ENCODE measurements at regions not wholly inside any gene's neighbourhood (a gene's known extent, or its start where the extent isn't known, plus 50 kb on each side); places are given as distances from the start of the nearest gene placed in this dataset.

DNA sequence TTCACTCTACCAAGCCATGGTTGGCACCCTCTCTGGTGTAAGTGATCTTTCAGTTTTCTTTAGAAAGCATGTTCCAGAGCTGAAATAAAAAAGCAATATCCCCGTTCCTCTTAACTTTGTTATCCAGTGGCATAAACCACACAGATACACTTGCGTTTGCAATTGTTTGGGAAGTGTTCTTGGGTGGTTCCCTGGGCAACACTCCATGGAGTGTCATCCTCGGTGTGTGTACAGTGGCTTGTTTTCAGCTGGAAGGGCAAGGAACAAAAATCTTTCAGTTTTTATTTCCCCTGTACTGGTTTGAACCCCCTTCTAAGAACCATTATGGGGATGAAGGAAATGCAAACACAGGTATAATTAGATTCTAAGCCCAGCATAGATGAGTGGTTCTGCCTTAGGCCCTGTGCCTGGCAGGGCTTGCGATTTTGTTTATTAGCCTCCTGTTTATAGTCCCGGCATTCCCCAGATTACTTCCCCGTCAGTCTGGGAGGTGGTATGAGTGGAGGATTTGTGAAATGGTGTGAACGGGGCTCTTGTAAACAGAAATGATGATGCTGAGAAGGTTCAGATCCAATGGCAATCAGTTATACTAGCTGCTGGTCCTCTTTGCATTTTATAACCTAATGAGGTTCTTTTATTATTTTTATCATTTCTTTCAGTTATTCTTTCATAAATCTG lies 76.0 kb upstream of the CD180 start:
- no peak for DNase-seq (ENCODE audit: low read depth)

DNA sequence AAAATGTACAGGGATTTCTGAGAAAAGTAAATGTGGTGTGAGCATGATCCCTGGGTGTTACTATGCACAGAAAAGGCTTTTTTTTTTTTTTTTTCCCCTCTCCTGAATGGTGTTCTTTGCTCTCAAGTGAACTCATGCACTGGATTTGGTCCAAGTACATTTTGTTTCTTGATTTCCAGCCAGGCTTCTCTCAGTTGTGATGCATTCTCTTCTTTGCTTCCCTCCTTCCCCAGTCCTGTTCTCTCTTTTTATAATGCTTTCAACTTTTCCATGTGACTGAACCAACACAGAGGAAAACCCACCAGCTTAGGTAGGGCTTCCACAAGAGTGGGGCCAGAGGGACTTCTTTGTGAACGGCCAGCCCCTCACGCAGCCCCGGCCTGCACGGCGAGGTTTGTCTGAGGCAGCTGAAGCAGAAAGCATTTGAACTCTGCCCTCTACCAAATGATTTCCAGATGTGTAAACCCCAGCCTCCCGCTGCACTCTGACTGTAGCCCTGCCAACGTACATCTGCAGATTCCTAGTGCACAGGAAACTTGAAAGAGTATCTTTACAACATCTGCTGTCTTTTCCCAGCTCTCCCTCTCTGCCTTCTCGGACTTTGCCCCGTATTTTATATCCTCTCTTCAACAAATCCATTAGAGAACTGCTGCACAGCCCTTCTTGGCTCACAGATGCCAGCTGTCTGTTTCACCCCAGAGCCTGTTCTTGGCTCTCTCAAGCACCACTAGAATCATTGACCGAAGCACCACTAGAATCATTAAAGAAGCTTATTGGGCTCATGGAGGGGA lies 71.8 kb upstream of the CD180 start:
- peak; percentile 83 for DNase-seq (ENCODE audit: low read depth)

DNA sequence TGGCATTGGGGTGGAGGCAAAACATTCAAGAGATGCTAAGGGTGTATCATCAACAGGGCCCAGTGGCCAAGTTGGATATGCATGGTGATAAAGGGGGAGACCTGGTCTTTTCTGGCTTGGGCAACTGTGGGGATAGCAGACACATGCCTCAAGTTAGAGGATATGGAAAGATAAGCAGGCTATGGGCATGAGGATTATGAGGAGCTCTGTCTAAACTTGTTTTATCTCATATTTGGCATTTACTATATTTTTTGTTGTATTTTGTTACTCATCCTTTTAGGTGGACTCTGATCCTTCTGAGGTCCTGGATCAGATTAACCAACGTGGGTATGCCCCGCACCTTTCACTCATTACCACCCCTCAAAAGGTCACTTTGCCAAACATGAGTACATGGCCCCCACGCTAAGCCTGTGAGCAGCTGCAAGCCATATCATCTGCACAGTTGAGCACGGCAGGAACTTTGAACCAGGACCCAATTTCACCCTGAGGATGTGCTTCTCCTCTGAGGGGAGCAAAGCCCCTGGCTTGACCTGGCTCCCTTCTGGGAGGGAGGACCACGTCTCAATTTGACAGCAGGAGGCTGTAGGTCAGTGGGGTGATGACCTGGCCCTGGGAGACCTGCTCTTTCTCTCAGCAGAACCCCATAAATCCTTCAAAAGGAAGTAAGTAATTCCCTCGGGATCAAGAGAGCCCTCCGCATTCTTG lies 71.1 kb upstream of the CD180 start:
- DNase-seq (ENCODE audit: low read depth), result no peak

DNA sequence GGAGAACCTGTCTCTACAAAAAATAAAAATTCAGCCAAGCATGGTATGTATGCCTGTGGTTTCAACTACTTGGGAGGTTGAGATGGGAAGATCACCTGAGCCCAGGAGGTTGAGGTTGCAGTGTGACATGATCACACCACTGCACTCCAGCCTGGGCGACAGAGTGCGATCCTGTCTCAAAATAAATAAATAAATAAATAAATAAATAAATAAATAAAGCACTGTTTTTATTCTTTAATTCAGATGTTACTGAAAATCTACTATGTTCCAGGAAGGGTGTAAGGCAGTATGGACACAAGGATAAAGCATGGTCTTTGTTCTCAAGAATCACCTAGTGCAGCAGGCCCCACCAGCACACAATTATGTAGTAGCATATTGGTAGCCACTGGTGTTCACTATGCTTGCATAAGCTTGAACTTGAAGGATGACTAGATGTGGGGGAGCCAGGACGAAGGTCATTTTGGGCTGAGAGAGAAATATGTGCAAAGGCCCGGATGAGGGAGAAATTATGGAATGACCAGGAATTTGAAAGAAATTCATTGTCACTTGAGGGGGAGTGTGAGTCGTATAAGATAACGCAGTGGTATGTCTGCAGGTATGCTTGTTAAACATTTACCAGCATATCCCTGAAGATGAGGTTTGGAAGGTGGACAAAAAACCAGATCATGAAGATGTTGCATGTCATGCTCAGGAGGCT lies 70.2 kb upstream of the CD180 start:
- DNase-seq (ENCODE audit: low read depth), result no peak

DNA sequence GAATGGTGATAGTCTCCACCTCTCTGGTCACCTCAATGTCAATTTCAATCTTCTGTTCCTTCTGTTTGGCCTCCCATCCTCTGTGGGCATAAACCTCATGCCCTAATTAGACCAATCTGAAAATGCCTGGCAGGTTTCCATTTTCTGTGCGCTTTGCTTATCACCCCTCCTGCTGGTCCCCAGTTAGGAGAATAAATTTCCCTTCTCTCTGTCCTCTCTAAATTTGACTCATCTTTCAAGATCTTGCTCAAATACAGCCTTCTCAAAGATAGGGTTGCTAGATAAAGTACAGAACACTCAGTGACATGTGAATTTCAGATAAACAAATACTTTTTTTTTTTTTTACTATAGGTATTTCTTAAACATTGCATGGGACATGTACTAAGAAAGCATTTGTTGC lies 69.4 kb upstream of the CD180 start:
- no peak for DNase-seq (ENCODE audit: low read depth)

DNA sequence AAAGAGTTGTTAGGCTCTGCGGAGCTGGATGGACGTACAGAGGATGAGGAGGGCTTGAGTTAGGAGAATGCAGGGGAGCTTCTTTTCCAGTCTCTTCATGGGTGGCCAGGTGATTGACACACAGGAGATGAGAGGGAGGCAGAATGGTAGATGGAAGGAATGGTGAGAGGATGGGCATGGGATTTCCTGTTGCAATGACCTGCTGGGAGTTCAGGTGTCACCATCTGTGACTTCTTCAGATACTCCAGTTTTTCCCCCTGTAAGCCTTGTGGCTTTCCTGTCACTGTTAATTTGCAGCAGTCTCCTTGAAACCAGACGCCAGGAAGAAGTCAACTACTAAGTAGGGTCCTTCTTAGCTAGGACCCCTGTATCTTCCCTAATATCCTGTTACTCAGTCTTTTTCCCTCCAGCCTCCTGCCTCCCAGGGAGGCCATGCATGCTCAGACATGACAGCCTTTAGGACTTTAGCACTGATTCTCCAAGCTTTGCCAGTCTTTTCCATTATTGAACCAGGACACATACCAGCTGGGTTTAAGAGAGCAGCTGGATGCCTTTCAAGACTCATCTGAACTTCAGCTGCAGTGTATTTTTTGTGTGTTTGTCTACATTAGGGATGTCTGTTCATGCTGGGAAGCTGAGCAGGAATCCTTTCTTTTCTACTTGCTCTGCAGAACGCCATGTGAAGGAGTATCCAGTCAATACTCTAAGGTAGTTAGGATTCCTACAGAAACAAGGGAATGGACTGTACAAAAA lies 67.2 kb upstream of the CD180 start:
- no peak for DNase-seq (ENCODE audit: low read depth)

DNA sequence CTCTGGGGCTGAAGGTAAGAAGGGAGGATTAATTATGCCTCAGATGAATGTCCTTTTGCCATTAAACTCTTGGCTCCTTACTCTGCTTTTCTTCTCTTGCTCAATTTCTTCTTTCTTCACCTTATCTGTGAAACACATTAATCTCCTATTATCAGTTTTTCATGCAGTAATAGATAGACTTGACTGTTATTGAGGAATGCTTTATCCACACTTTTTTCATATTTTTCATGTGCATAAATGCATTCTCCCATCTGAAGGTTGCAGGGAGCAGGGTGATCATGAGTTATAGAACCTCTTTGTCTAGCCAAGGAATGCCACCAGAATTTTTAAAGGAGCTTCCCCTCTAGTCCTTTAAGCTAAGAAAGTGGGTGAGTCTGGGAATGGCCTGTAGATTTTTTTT lies 66.4 kb upstream of the CD180 start:
- no peak for DNase-seq (ENCODE audit: low read depth)

DNA sequence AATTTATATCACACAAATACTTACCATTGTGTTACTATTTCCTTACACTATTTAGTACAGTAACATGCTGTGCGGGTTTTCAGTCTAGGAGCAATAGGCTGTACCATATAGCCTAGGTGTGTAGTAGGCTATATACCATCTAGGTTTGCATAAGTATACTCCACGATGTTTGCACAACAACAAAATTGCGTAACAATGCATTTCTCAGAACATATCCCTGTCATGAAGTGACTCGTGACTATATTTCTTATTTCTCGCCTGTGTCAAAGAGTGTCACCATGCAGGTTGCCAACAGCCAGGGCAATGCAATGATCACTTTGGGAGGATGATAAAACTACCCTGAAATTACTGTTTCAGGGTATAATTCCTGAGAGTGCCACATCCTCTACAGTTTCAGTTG lies 65.6 kb upstream of the CD180 start:
- DNase-seq (ENCODE audit: low read depth), result no peak

DNA sequence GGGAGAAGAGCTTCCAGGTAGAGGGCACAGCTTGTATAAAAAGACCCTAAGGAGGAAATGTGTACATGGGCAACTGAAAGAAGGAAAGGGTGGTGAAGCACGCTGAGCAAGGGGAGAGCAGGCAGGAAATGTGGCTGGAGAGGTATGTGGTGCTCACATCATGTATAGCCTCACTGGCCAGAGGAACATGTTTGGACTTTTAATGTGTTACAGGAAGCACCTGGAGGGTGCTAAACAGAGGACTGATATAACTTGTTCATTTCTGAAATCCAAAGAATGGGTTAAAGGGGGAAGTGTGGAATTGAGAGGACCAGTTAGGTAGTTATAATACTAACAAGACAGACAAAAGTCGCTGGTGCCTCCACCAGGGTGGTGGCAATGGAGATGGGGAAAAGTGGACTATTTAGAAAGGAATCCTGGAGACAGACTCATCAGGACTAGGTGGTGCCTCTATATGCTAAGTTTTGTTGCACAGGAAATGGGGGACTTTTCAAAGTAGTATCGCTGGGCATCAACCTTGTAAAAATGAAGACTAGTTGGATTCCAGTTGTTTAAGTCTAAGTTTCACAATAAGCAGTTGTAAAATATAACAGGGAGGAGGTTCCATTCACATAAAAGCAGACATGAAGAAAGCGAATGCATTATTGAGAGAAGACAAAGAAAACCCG lies 63.1 kb upstream of the CD180 start:
- no peak for DNase-seq (ENCODE audit: low read depth)

DNA sequence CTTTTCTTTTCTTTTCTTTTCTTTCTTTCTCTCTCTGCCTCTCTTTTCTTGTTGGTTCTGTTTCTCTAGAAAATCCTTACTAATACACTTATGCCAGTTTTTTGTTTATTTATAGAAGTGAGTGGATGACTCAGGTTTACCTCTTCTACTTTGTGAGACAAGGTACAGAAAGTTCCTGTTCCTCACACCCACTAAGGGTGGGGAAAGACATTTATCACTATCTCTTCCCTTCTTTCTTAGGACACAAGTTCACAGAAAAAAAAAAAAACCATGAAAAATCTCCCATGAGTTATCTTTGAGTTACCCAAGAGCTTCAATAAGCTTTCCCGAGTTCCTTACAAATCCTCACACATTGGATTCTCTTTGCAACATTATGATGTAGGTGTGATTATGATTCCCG lies 60.9 kb upstream of the CD180 start:
- DNase-seq (ENCODE audit: low read depth), result no peak

DNA sequence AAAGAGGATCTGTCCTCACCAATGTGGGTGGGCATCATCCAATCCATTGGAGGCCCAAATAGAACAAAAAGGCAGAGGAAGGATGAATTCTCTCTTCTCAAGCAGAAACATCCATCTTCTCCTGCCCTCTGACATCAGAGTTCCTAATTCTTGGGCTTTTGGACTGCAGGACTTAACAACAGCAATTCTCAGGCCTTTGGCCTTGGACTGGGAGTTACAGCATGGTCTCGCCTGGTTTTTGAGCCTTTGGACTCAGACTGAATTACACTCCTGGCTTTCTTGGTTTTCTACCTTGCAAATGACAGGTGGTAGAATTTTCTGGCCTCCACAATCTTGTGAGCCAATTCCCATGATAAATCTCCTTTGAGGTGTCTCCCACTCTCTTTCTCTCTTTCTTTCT lies 60.5 kb upstream of the CD180 start:
- DNase-seq (ENCODE audit: low read depth), result no peak

DNA sequence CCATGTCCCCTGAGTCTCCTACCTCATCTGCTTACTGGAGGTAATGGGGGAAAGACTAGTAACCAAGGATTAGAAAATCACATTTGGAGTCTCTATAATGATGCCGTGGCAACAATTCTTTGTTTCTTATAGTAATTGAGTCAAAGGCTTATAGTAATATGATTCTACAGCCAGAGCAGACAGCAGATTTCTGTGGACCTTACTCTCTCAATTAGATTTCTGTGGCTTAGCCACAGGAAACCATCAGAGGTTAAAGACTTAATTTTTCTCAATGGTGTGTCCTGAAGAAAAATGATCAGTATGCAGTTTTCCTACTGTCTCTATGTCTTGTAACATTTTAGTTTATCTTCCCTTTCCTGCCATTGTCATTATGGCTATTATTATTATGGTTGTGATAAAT lies 59.3 kb upstream of the CD180 start:
- DNase-seq (ENCODE audit: low read depth), result no peak

DNA sequence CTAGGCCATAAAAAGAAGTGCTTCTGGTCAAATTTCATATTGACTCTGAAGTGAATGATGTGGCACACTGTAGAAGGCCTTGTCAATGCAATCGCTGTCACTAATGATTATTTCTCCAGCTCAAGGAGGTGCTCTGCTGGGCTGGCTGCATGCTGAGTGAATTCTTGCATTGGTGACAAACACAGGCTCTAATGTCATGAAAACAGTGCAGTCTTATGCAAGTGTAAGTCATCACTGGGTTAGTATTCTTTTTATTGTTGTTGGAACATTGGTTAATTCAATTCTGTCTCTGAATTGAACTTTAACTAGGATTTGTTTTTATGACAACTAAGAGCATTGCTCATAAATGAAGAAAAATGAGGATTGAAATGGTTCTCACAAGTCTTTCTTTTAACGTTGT lies 57.3 kb upstream of the CD180 start:
- no peak for DNase-seq (ENCODE audit: low read depth)

DNA sequence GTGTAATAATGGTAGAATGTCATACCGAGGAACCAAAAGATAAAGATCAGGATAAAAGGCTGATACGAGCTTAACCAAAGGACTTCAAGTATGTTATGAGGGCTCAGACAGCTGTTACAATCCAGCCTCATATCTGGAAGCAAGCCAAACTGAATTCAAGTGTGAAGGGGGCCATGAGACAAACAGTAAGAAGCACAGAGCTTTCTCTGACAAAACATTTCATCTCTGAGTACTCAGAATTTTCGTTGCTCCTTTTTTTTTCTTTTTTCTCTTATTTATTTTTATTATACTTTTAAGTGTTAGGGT lies 52.9 kb upstream of the CD180 start:
- DNase-seq (ENCODE audit: low read depth), result peak; percentile 17

DNA sequence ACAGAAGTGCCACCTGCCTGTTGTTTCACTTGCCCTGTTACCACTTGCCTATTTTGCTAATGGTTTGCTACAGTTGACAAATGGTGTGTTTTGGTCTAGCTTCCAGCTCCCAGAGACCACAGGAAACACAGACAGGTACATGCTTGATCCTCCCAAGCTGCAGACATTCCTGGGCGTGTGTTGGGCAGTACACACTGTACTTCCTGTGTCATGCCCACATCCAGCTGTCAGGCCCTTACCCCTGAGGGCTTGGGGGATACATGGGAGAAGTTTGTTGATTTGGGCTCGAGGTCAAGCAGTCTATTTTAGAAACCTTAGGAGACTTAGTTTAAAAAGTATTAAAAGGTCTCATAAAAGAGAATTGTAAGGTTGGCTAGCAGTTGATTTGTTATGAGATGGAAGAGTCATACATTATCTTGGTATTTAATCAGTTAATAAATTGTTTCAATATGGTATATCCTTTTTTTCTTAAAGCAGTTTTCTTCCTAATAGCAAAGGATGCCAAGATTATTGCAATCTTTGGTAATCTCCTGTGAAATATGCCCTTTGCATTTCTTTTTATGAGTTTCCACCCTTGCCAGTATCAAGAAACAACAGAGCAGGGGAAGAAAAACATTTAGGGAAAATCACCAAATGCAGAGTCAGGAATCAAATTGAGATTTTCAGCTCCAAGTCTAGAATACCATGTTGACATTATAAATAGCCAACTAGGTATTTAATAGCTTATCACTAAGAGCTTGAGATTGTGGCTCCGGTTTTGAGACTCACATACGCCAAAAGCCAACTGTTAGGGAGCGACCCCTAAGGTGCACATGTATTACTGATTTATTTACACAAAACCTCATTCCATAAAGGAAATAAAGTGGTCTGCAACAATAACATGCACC lies 52.3 kb upstream of the CD180 start:
- peak; percentile 33 for DNase-seq (ENCODE audit: low read depth)

DNA sequence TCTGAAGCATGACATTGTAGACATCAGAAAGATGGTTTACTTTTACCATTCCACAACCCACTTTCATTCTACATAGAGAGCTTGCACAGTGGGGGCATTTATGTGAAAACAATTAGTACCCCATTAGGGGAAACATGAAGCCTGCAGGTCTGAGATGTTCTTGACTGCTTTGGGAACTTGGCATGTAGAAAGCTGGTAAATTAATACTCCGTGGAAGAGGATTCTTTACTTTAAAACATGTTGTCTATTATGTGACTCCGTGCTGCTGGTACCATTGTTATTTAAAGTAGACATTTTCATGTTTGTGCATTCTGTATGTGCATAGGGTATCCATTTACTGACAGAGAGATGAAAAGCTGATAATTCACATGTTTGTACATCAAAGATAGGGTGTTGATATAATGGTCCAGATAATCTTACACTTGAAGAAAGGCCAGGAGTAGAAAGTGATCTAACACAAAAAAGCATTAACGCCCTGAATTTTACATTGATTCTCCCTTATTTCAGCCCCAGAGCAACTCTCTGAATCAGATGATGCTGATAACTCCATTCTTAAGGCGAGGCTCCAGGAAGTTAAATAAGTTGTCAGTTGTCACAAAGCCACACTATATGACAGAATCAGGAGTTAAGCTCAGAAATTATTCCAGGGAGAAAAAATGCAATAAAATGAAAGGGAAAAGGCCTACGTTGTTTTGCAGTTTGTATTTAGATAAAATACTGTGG lies 50.1 kb upstream of the CD180 start:
- no peak for DNase-seq (ENCODE audit: low read depth)
